Fibroblast of lung (primary cell): ENCODE measurements at regions not wholly inside any gene's neighbourhood (a gene's known extent, or its start where the extent isn't known, plus 50 kb on each side); places are given as distances from the start of the nearest gene placed in this dataset.

ENCODE experiments used
- DNase-seq, 2 donors: peaks; one replicate each; pipeline versions ENCODE4 v3.0.0 to v3.0.0-alpha.2; 2010; ENCODE audit warnings: low read depth in 2 of 2
- H2AFZ ChIP-seq: 2 replicates; pipeline ENCODE4 v1.5.1; 2012; ENCODE audit warnings: low read length, control low read depth, inconsistent platforms
- H3K27ac ChIP-seq: 2 replicates; pipeline ENCODE4 v1.5.1; 2011; ENCODE audit warnings: low read length, control low read depth; ENCODE audit not compliant: insufficient read depth
- H3K27me3 ChIP-seq: 2 replicates; pipeline ENCODE4 v1.5.1; 2011; ENCODE audit warnings: mild to moderate bottlenecking, low read length; ENCODE audit not compliant: control insufficient read depth, insufficient read depth
- H3K36me3 ChIP-seq: 2 replicates; pipeline ENCODE4 v1.5.1; 2011; ENCODE audit warnings: low read length; ENCODE audit not compliant: control insufficient read depth, insufficient read depth
- H3K4me1 ChIP-seq: 2 replicates; pipeline ENCODE4 v1.5.1; 2011; ENCODE audit warnings: low read length; ENCODE audit not compliant: control insufficient read depth, insufficient read depth; ENCODE audit errors: extremely low read depth
- H3K4me2 ChIP-seq: 2 replicates; pipeline ENCODE4 v1.5.1; 2011; ENCODE audit warnings: low read length, control low read depth; ENCODE audit not compliant: insufficient read depth; ENCODE audit errors: extremely low read depth
- H3K4me3 ChIP-seq, 4 experiments: fragments of 200-600 bp in 1 of 4; sonication (generic) in 1 of 4; replicated peaks in 1 of 4; 2 replicates each; pipeline ENCODE4 v1.5.1; 2011 to 2016; ENCODE audit warnings: low read length in 4 of 4, low read depth in 3 of 4, mild to moderate bottlenecking in 3 of 4, control low read depth in 2 of 4, inconsistent platforms in 1 of 4, mixed read lengths in 1 of 4; ENCODE audit not compliant: insufficient read depth in 1 of 4; ENCODE audit errors: control extremely low read depth in 1 of 4
- H3K79me2 ChIP-seq: 2 replicates; pipeline ENCODE4 v1.5.1; 2012; ENCODE audit warnings: mild to moderate bottlenecking, low read length, inconsistent platforms; ENCODE audit not compliant: control insufficient read depth, insufficient read depth
- H3K9ac ChIP-seq: 2 replicates; pipeline ENCODE4 v1.5.1; 2011; ENCODE audit warnings: mild to moderate bottlenecking, low read length, control low read depth; ENCODE audit not compliant: insufficient read depth
- H3K9me3 ChIP-seq: 2 replicates; pipeline ENCODE4 v1.5.1; 2012; ENCODE audit warnings: low read depth, low read length; ENCODE audit not compliant: control insufficient read depth, insufficient read depth
- H4K20me1 ChIP-seq: 2 replicates; pipeline ENCODE4 v1.5.1; 2011; ENCODE audit warnings: low read length; ENCODE audit not compliant: control insufficient read depth, insufficient read depth; ENCODE audit errors: extremely low read depth
- EZH2 ChIP-seq: IDR thresholded peaks from 2 replicates; pipeline ENCODE4 v1.5.1; 2012; ENCODE audit warnings: low read length, control low read depth, mild to moderate bottlenecking; ENCODE audit errors: missing control alignments
- TF ChIP-seq, protein P1 (sequence below), 2 donors: IDR thresholded peaks in 1 of 2; conservative IDR thresholded peaks in 1 of 2; 1 replicate in 1 of 2; 2 replicates in 1 of 2; pipeline ENCODE4 v1.5.1; 2011 to 2012; ENCODE audit warnings: low read length in 2 of 2, control low read depth in 1 of 2, inconsistent platforms in 1 of 2, low read depth in 1 of 2, mild to moderate bottlenecking in 1 of 2

DNA sequence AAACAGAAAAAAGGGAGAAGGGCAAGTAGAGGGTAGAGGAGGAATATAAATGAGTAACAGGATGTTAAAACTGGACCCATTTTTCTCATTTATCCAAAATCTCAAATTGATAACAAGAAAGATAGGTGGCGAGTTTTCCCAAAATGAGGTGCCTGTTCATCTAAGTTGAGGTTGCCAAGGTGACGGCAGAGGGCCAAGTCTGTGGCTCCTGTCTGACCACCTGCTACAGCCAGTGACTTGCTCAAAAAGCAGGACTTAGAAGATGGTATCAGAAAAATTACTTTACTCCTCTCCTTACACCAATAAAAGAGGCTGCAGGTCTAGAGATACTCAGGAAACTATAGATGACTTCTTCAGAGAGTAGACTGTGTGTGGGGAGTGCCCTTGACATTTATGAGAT lies 137.6 kb upstream of the ZNF385D start:
- H3K4me3 ChIP-seq = no peak overlapping the region
- no peaks in the 10 kb centered on the region for H3K79me2 ChIP-seq
- DNase-seq = no peak
- H3K27ac ChIP-seq = no peak overlapping the region
- H3K27me3 ChIP-seq = no peaks in the 10 kb centered on the region
- no peak overlapping the region for H3K4me2 ChIP-seq
- H4K20me1 ChIP-seq = no peaks in the 10 kb centered on the region
- H2AFZ ChIP-seq = no peak overlapping the region
- no peaks in the 10 kb centered on the region for H3K9me3 ChIP-seq
- TF ChIP-seq, protein P1, sequence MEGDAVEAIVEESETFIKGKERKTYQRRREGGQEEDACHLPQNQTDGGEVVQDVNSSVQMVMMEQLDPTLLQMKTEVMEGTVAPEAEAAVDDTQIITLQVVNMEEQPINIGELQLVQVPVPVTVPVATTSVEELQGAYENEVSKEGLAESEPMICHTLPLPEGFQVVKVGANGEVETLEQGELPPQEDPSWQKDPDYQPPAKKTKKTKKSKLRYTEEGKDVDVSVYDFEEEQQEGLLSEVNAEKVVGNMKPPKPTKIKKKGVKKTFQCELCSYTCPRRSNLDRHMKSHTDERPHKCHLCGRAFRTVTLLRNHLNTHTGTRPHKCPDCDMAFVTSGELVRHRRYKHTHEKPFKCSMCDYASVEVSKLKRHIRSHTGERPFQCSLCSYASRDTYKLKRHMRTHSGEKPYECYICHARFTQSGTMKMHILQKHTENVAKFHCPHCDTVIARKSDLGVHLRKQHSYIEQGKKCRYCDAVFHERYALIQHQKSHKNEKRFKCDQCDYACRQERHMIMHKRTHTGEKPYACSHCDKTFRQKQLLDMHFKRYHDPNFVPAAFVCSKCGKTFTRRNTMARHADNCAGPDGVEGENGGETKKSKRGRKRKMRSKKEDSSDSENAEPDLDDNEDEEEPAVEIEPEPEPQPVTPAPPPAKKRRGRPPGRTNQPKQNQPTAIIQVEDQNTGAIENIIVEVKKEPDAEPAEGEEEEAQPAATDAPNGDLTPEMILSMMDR (conservative IDR thresholded peaks at IDR 0.05 in 1 of 2, IDR thresholded peaks at IDR 0.05 in 1 of 2; ENCODE audit: low read depth in 1 of 2, low read length in 2 of 2) = no peak
- no peak for TF ChIP-seq EZH2
- no peak overlapping the region for H3K9ac ChIP-seq
- H3K4me1 ChIP-seq = no peaks in the 10 kb centered on the region
- H3K36me3 ChIP-seq = no peaks in the 10 kb centered on the region

DNA sequence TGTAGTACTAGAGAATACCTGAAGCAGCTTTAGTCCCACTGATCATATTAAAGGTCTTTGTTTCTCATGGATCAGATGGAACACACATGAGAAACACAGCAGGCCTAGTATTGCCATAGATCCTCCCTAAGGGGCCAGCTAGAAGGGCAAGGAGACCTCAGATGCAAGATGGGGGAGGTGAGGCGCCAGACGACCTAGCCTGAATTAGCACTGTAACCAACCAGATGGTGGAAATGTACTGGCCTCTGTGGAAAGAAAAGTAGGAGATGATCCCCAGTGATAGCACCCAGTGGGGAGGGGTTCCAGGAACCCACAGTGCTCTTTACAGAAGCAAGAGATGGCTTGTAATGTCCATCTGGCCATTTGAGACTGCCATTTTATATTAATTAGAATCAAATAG lies 138.2 kb upstream of the ZNF385D start:
- no peaks in the 10 kb centered on the region for H3K36me3 ChIP-seq
- H3K27ac ChIP-seq = no peak overlapping the region
- no peaks in the 10 kb centered on the region for H3K4me1 ChIP-seq
- no peaks in the 10 kb centered on the region for H3K79me2 ChIP-seq
- no peaks in the 10 kb centered on the region for H3K9me3 ChIP-seq
- H3K9ac ChIP-seq = no peak overlapping the region
- H3K4me3 ChIP-seq = no peak overlapping the region
- no peak overlapping the region for H2AFZ ChIP-seq
- no peaks in the 10 kb centered on the region for H4K20me1 ChIP-seq
- TF ChIP-seq, protein P1 (conservative IDR thresholded peaks at IDR 0.05 in 1 of 2, IDR thresholded peaks at IDR 0.05 in 1 of 2; ENCODE audit: low read depth in 1 of 2, low read length in 2 of 2) = no peak
- TF ChIP-seq EZH2 = no peak
- no peaks in the 10 kb centered on the region for H3K27me3 ChIP-seq
- no peak overlapping the region for H3K4me2 ChIP-seq
- no peak for DNase-seq

DNA sequence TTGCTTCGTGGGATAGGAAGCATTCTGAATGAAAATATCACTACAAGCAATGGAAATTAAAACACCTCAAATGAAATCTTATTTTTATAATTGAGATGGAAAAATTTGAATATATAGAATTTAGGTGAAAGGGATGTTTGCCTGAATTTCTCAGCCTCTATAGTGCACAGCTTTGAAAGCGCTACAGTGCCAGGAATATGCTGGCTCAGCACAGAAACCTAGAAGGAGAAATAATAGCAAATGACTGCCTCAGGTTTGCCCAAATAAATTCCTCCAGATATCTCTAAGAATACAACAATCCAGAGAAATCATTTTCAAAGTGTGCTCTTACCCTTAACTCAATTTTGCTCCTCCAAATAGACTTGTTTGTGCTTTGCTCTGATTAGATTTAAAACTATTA lies 141.1 kb upstream of the ZNF385D start:
- Histone ChIP-seq H4K20me1 (no peaks in the 10 kb centered on the region), H3K27me3 (no peaks in the 10 kb centered on the region), H3K79me2 (no peaks in the 10 kb centered on the region), H3K27ac (no peak overlapping the region), H3K4me3 (no peak overlapping the region), H3K9ac (no peak overlapping the region), H2AFZ (no peak overlapping the region), H3K4me1 (no peaks in the 10 kb centered on the region), H3K36me3 (no peaks in the 10 kb centered on the region), H3K9me3 (no peaks in the 10 kb centered on the region), H3K4me2 (no peak overlapping the region)
- TF ChIP-seq, protein P1 (conservative IDR thresholded peaks at IDR 0.05 in 1 of 2, IDR thresholded peaks at IDR 0.05 in 1 of 2; ENCODE audit: low read depth in 1 of 2, low read length in 2 of 2) = no peak
- TF ChIP-seq EZH2 = no peak
- DNase-seq = no peak
